ENCODE measurements at regions not wholly inside any gene's neighbourhood (a gene's known extent, or its start where the extent isn't known, plus 50 kb on each side); places are given as distances from the start of the nearest gene placed in this dataset.

DNA sequence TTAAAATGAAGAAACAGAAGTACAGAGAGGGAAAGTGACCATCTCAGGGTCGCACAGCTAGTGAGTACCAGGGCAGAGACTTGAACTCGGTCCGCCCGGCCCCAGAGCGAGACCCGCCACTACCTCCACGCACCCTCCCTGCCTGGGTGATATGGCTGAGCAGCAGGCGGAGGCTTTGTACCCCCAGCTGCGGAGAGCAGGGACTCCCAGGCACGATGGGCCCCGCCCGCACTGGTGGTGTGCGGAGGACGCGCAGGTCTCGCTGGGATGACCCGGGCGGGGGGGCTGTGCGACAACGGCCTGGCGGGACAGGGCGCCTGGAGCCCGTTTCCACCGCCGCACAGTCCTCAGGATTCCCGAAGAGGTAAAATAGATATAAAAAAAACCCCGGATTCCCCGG, 64.7 kb upstream of the LARP1 start:
- in situ Hi-C loops (cut with MboI; ENCODE audit: low pct_unique_long_range_greater_than_20kb, low sequenced_read_pairs, unreplicated experiment): no loop called here
- no peak for DNase-seq (ENCODE audit: low spot score)
- TF ChIP-seq, protein P1, sequence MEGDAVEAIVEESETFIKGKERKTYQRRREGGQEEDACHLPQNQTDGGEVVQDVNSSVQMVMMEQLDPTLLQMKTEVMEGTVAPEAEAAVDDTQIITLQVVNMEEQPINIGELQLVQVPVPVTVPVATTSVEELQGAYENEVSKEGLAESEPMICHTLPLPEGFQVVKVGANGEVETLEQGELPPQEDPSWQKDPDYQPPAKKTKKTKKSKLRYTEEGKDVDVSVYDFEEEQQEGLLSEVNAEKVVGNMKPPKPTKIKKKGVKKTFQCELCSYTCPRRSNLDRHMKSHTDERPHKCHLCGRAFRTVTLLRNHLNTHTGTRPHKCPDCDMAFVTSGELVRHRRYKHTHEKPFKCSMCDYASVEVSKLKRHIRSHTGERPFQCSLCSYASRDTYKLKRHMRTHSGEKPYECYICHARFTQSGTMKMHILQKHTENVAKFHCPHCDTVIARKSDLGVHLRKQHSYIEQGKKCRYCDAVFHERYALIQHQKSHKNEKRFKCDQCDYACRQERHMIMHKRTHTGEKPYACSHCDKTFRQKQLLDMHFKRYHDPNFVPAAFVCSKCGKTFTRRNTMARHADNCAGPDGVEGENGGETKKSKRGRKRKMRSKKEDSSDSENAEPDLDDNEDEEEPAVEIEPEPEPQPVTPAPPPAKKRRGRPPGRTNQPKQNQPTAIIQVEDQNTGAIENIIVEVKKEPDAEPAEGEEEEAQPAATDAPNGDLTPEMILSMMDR (IDR thresholded peaks at IDR 0.05; ENCODE audit: extremely low read depth, insufficient read depth, missing control alignments): no peak

- in situ Hi-C loops (cut with MboI; ENCODE audit: low pct_unique_long_range_greater_than_20kb, low sequenced_read_pairs, unreplicated experiment): no loop called here
- DNase-seq (ENCODE audit: low spot score): no peak
- TF ChIP-seq, protein P1 (IDR thresholded peaks at IDR 0.05; ENCODE audit: extremely low read depth, insufficient read depth, missing control alignments): no peak
Measured at GRCh38 chr5:154686490-154686889, 68.7 kb upstream of the LARP1 start.

DNA sequence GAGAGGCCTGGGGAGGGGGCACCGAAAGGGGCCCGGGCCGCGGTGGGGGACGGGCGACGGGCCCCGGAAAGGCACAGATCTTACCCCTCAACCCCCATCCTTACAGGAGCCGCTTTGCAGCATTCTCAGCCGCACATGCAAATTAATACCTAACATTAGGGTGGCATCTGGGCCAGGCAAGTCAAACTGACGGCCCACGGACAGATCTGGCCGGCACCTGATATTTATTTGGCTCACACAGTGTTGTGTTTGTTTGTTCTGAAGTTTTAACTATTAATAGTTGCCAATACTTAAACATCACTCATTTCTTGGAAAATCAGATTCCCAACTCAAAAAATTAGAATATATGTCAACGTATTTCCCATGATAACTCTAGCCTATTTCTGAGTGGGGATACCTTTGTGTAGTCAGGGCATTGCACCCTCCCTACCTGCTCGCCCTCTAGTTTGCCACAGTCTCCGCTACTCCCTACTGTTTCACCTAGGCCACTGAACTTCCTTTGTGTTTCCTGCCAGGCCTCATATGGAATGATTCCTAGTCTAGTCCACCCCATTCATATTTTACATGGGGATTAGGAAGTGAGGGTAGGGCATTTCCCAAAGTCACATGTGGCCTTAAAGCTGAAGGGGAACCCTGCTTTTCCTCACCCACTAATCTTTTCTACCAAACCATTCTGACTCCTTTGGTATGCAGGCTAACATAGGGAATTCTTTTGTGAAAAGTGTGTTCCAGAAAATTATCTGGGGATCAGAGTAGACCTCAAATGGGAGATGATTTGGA, 71.9 kb upstream of the LARP1 start:
- no peak for DNase-seq (ENCODE audit: low spot score)
- in situ Hi-C loops (cut with MboI; ENCODE audit: low pct_unique_long_range_greater_than_20kb, low sequenced_read_pairs, unreplicated experiment): no loop called here

DNA sequence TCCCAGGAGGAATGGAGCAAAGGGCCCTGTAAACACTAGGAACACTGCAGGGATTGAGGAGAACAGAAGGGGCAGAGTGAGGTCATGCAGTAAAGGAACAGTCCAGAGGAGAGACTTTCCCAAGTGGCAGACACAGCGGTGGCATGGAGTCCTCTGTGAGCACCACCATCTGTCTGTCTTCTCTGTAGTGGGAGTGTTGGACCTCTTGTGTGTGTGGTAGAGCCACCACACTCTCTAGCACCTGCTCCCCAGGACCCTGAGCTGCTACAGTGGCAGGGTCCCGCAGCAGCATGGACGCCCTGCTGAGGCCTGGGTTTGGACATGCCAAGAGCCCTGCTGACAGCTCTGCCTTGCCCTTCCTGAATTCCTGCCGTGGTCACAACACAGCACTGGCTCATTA, 75.7 kb upstream of the LARP1 start:
- in situ Hi-C loops (cut with MboI; ENCODE audit: low pct_unique_long_range_greater_than_20kb, low sequenced_read_pairs, unreplicated experiment): no loop called here
- no peak for DNase-seq (ENCODE audit: low spot score)
- TF ChIP-seq, protein P1 (IDR thresholded peaks at IDR 0.05; ENCODE audit: extremely low read depth, insufficient read depth, missing control alignments): no peak

More for the DNA sequence above, 71.9 kb upstream of the LARP1 start:
- TF ChIP-seq, protein P1 (IDR thresholded peaks at IDR 0.05; ENCODE audit: extremely low read depth, insufficient read depth, missing control alignments): no peak

- TF ChIP-seq, protein P1 (IDR thresholded peaks at IDR 0.05; ENCODE audit: extremely low read depth, insufficient read depth, missing control alignments): no peak
- in situ Hi-C loops (cut with MboI; ENCODE audit: low pct_unique_long_range_greater_than_20kb, low sequenced_read_pairs, unreplicated experiment): no loop called here
- no peak for DNase-seq (ENCODE audit: low spot score)
Measured at GRCh38 chr5:154677921-154678320, 77.3 kb upstream of the LARP1 start.

DNA sequence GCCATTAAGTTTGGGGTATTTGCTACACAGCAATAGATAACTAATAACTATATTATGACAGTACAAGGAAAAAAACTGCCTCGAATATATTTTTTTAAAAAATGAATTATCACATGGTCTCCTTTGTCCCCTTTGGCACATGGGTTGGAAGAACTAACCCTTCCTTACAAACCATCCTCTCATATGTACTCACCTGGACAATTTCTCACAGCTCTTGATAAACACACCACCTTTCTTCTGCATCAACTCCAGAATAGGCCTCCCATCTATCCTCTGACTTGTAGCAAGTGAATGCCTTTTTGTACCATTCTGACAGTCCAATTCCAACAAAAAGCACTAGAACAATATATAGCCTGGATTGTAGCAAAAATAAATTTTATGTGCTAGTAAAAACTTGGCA, 78.7 kb upstream of the LARP1 start:
- no peak for DNase-seq (ENCODE audit: low spot score)
- in situ Hi-C loops (cut with MboI; ENCODE audit: low pct_unique_long_range_greater_than_20kb, low sequenced_read_pairs, unreplicated experiment): no loop called here
- TF ChIP-seq, protein P1 (IDR thresholded peaks at IDR 0.05; ENCODE audit: extremely low read depth, insufficient read depth, missing control alignments): no peak

Measured in GM13977 (cell line).